ENCODE measurements at regions not wholly inside any gene's neighbourhood (a gene's known extent, or its start where the extent isn't known, plus 50 kb on each side); places are given as distances from the start of the nearest gene placed in this dataset.

GRCh38 chr1:189644970-189645369 lies 832.7 kb downstream of the BRINP3 start:
- no peak for TF ChIP-seq CTCF (IDR thresholded peaks at IDR 0.05; ENCODE audit: low read length, missing control alignments)
- H3K4me3 ChIP-seq (replicated peaks; ENCODE audit: low read depth, low read length): no peak overlapping the region
- no peak for DNase-seq (ENCODE audit: low read depth)

GRCh38 chr1:189646066-189646465 lies 831.6 kb downstream of the BRINP3 start:
- TF ChIP-seq CTCF (IDR thresholded peaks at IDR 0.05; ENCODE audit: low read length, missing control alignments): no peak
- H3K4me3 ChIP-seq (replicated peaks; ENCODE audit: low read depth, low read length): no peak overlapping the region
- no peak for DNase-seq (ENCODE audit: low read depth)

- peak; percentile 71 for DNase-seq (ENCODE audit: low read depth)
- TF ChIP-seq CTCF (IDR thresholded peaks at IDR 0.05; ENCODE audit: low read length, missing control alignments): no peak
Observed at GRCh38 chr1:189654906-189655305, 822.8 kb downstream of the BRINP3 start.

GRCh38 chr1:189656628-189657530 lies 820.8 kb downstream of the BRINP3 start:
- DNase-seq (ENCODE audit: low read depth): no peak
- H3K4me3 ChIP-seq (replicated peaks; ENCODE audit: low read depth, low read length): no peak overlapping the region
- TF ChIP-seq CTCF (IDR thresholded peaks at IDR 0.05; ENCODE audit: low read length, missing control alignments): no peak

More at GRCh38 chr1:189654906-189655305, 822.8 kb downstream of the BRINP3 start:
- no peak overlapping the region for H3K4me3 ChIP-seq (replicated peaks; ENCODE audit: low read depth, low read length)

GRCh38 chr1:189657715-189658114 lies 819.9 kb downstream of the BRINP3 start:
- peak; percentile 1 for DNase-seq (ENCODE audit: low read depth)
- no peak for TF ChIP-seq CTCF (IDR thresholded peaks at IDR 0.05; ENCODE audit: low read length, missing control alignments)
- H3K4me3 ChIP-seq (replicated peaks; ENCODE audit: low read depth, low read length): no peak overlapping the region

GRCh38 chr1:189658381-189658780 lies 819.3 kb downstream of the BRINP3 start:
- no peak for DNase-seq (ENCODE audit: low read depth)
- TF ChIP-seq CTCF (IDR thresholded peaks at IDR 0.05; ENCODE audit: low read length, missing control alignments): no peak
- no peak overlapping the region for H3K4me3 ChIP-seq (replicated peaks; ENCODE audit: low read depth, low read length)

GRCh38 chr1:189659731-189660130 lies 817.9 kb downstream of the BRINP3 start:
- H3K4me3 ChIP-seq (replicated peaks; ENCODE audit: low read depth, low read length): no peak overlapping the region
- no peak for TF ChIP-seq CTCF (IDR thresholded peaks at IDR 0.05; ENCODE audit: low read length, missing control alignments)
- no peak for DNase-seq (ENCODE audit: low read depth)
